Colonic mucosa (tissue), 4 donors: ENCODE measurements at regions not wholly inside any gene's neighbourhood (a gene's known extent, or its start where the extent isn't known, plus 50 kb on each side); places are given as distances from the start of the nearest gene placed in this dataset.

Experiments
- DNase-seq: peaks from one replicate; pipeline ENCODE4 v3.0.0-alpha.2; 2020
- H3K27ac ChIP-seq: fragments of 200-600 bp; one replicate; pipeline ENCODE4 v1.8.0; 2021
- H3K27me3 ChIP-seq: fragments of 200-600 bp; one replicate; pipeline ENCODE4 v1.8.0; 2021
- H3K36me3 ChIP-seq: fragments of 200-600 bp; one replicate; pipeline ENCODE4 v1.8.0; 2021
- H3K4me1 ChIP-seq: fragments of 200-600 bp; one replicate; pipeline ENCODE4 v1.8.0; 2021; ENCODE audit warnings: mild to moderate bottlenecking
- H3K4me3 ChIP-seq: fragments of 200-600 bp; one replicate; pipeline ENCODE4 v1.8.0; 2021
- H3K9ac ChIP-seq, 2 donors: one replicate each; pipeline ENCODE4 v1.7.0; 2013; ENCODE audit warnings: control low read depth in 2 of 2, low read depth in 2 of 2, low read length in 2 of 2
- H3K9me3 ChIP-seq: fragments of 200-600 bp; one replicate; pipeline ENCODE4 v1.8.0; 2021
- intact Hi-C: fragments of 100-400 bp; cut with DNase I; formaldehyde crosslinking; loops from one replicate; pipeline ENCODE4 v1.14.1; 2022
- TF ChIP-seq, protein P1 (sequence below): fragments of 200-600 bp; IDR thresholded peaks from one replicate; pipeline ENCODE4 v1.8.0; 2022; ENCODE audit warnings: antibody characterized with exemption, mild to moderate bottlenecking
- donor health status: healthy.
- donor health status: DM: no; HTN: no; CAD: no.
- donor health status: DM: no; HTN: no; CAD: no.

DNA sequence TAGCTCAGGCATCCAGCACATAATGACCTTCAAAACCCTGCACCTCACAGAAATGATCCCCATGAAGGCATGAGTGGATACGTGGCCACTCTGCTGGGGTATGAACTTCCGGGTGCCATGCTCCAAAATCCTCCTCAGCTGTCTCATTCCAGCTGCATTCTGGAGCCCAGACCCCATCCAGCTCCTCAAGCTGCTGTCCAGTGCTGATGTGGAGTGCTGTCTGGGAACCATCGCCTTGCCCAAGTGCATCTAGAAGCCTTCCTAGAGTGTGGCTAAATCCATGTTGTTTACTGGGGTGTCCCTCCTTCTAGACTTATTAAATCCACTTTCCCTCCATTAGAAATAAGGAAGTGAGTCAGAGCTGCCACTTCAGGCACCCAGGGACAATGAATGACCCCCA lies 130.8 kb upstream of the PTPRT start:
- no peak for DNase-seq
- H3K4me1 ChIP-seq, result no peaks in the 10 kb centered on the region
- H3K36me3 ChIP-seq, result no peaks in the 10 kb centered on the region
- TF ChIP-seq, protein P1, sequence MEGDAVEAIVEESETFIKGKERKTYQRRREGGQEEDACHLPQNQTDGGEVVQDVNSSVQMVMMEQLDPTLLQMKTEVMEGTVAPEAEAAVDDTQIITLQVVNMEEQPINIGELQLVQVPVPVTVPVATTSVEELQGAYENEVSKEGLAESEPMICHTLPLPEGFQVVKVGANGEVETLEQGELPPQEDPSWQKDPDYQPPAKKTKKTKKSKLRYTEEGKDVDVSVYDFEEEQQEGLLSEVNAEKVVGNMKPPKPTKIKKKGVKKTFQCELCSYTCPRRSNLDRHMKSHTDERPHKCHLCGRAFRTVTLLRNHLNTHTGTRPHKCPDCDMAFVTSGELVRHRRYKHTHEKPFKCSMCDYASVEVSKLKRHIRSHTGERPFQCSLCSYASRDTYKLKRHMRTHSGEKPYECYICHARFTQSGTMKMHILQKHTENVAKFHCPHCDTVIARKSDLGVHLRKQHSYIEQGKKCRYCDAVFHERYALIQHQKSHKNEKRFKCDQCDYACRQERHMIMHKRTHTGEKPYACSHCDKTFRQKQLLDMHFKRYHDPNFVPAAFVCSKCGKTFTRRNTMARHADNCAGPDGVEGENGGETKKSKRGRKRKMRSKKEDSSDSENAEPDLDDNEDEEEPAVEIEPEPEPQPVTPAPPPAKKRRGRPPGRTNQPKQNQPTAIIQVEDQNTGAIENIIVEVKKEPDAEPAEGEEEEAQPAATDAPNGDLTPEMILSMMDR, result no peak
- H3K27me3 ChIP-seq, result no peaks in the 10 kb centered on the region
- no peaks in the 10 kb centered on the region for H3K9me3 ChIP-seq
- H3K27ac ChIP-seq, result no peak overlapping the region
- no peak overlapping the region for H3K4me3 ChIP-seq
- intact Hi-C loops, result no loop called here
- H3K9ac ChIP-seq, result no peak overlapping the region

DNA sequence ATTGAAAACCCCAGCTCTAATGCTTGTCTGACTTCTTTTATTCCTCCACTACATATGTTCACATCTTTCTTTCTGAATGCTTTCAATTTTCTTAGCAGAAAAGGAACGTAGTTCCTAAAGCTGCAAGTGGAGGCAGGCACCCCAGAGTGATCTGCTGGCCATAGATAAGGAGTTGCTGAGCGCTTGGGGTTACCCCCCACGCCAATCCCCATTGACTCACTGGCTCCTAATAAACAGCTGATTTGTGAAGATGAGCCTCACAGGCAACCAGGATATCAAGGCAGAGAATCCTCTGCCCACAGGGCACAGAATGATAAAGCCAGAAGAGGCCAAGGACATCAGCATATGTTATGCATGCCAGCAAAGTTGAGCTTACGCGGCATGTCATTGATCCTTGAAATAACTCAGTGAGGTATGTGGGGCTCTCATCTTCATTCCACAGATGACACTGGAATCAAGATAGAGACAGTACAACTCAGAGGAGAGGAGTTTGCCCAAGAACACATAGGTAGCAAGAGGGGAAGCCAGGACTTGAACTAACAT lies 129.1 kb upstream of the PTPRT start:
- Histone ChIP-seq H3K4me3 (no peak overlapping the region), H3K36me3 (no peaks in the 10 kb centered on the region), H3K9me3 (no peaks in the 10 kb centered on the region), H3K27ac (no peak overlapping the region), H3K4me1 (no peaks in the 10 kb centered on the region), H3K9ac (no peak overlapping the region), H3K27me3 (no peaks in the 10 kb centered on the region)
- DNase-seq, result no peak
- intact Hi-C loops, result no loop called here
- TF ChIP-seq, protein P1, result no peak

DNA sequence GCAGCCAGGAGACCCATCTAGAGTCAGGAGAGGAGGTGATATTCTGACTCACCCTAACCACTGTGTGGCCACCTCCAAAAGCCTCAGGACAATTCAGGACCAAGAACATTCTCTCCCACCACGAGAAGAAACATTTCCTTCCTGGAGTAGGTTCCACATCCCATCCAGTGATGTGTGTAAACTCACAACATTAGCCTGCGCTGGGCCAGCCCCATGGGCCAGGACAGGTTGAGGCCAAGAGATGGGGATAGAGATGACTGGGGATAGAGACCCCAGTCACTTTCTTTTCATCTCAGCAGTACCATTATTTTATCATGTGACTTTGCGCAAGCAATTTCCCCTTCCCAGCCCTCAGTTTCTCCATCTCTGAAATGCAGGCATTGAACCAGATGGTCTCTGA lies 126.6 kb upstream of the PTPRT start:
- Histone ChIP-seq H3K4me3 (no peak overlapping the region), H3K9ac (no peak overlapping the region), H3K27ac (no peak overlapping the region), H3K27me3 (no peaks in the 10 kb centered on the region), H3K36me3 (no peaks in the 10 kb centered on the region), H3K9me3 (no peaks in the 10 kb centered on the region), H3K4me1 (no peaks in the 10 kb centered on the region)
- intact Hi-C loops, result no loop called here
- TF ChIP-seq, protein P1, result no peak
- no peak for DNase-seq

DNA sequence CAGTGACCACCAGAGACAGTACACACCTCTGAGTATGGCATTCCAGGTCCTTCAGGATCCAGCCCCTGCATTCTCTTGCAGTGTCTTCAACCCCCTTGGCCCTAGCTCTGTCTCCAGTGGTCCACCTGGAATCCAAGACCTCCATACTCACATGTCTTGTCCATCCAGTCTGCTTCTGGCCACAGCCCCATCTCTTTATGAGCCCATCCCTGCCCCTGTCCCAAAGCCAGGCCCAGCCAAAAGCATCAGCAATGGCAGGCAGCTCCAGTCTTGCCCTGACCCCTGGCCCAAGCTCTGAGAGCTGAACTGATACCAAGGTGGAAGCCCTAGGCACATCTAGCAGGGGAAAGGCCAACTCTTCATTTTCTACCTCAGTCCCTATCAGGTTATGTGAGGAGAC lies 119.6 kb upstream of the PTPRT start:
- Histone ChIP-seq H3K4me3 (no peak overlapping the region), H3K9me3 (no peaks in the 10 kb centered on the region), H3K27me3 (no peaks in the 10 kb centered on the region), H3K9ac (no peak overlapping the region), H3K27ac (no peak overlapping the region), H3K36me3 (no peaks in the 10 kb centered on the region), H3K4me1 (no peaks in the 10 kb centered on the region)
- no peak for DNase-seq
- TF ChIP-seq, protein P1, result no peak
- intact Hi-C loops, result no loop called here

DNA sequence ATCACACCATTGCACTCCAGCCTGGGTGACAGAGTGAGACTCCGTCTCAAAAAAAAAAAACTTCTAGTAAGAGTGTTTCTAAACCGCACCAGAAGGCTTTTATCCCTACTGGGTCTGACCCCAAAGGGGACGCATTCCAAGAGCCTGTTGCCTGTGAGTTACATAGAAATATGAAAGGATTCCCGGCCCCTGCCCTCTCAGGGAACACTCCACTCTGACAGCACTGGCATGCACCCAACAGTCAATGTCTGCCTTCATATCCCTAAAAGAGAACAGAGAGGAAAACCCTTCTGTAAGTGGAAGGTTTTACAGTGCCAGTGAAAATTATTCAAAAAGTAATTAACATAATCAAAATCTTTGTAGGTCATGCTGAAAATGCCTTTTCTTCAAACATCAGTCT lies 117.1 kb upstream of the PTPRT start:
- no peaks in the 10 kb centered on the region for H3K36me3 ChIP-seq
- no peak overlapping the region for H3K4me3 ChIP-seq
- H3K9me3 ChIP-seq, result no peaks in the 10 kb centered on the region
- TF ChIP-seq, protein P1, result no peak
- no peak overlapping the region for H3K9ac ChIP-seq
- no peaks in the 10 kb centered on the region for H3K4me1 ChIP-seq
- H3K27me3 ChIP-seq, result no peaks in the 10 kb centered on the region
- intact Hi-C loops, result no loop called here
- H3K27ac ChIP-seq, result no peak overlapping the region
- DNase-seq, result no peak
